HG03558 (cell line): ENCODE measurements at regions not wholly inside any gene's neighbourhood (a gene's known extent, or its start where the extent isn't known, plus 50 kb on each side); places are given as distances from the start of the nearest gene placed in this dataset.

ENCODE experiments used
- ATAC-seq: cut with Tn5 transposase; IDR thresholded peaks from one replicate; pipeline ENCODE4 v1.9.1; 2021; ENCODE audit warnings: moderate number of reproducible peaks; ENCODE audit not compliant: unreplicated experiment; ENCODE audit errors: extremely low read depth

GRCh38 chr2:22999951-23000350, 385.0 kb upstream of the KLHL29 start:
- no peak for ATAC-seq

DNA sequence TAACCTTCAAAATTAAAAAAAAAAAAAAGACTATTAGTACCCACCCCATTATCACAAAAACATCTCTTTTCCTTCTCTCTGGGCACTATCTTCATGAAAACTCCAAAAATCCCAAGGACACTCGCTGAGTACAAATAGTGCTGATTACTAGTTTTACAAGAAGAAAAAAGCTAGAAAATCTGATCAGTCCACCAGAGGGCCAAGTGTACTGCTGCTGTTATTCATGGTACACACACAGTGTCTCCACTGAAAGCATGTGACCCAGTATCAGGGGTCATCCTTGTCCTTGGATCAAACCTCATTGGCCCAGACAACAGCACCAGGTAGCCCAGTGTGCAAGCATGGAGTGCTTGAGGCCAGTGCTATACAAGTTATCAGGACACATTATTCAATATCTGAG, 382.7 kb upstream of the KLHL29 start:
- no peak for ATAC-seq

- no peak for ATAC-seq
These were observed 379.5 kb upstream of the KLHL29 start for GRCh38 chr2:23005469-23005868.

GRCh38 chr2:23007631-23008235, 377.2 kb upstream of the KLHL29 start:
- no peak for ATAC-seq

GRCh38 chr2:23008440-23008839, 376.5 kb upstream of the KLHL29 start:
- ATAC-seq: no peak

- ATAC-seq: no peak
These were observed 376.0 kb upstream of the KLHL29 start for GRCh38 chr2:23008951-23009350.

DNA sequence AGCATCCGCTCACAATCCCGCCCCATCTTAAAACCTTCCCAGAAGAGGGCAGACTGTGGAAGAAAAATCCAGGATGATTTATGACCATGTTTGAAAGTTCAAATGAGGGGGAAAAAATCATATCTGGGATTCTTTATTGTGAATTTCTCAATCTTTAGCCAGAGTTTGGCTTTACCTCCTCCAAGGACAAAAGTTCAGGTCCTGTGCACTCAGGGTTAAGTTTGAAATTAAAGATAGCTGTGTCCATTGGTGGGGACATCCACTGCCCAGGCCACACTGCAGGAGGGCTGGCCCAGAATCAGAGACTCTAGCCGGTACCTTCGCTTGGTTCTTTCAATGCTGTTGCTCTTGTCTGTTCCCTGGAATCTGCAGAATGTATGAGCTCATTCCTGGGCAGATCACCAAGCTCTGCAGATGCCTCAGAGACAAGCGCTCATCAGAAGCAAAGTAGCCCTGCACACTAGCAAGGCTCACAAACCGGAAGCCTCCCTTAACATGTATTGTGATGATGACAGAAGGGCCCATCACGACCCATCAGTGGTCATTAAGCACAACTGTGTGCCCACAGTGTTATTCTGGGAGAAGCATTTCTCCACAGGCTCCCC, 375.3 kb upstream of the KLHL29 start:
- no peak for ATAC-seq

GRCh38 chr2:23012499-23012898, 372.5 kb upstream of the KLHL29 start:
- ATAC-seq: no peak

DNA sequence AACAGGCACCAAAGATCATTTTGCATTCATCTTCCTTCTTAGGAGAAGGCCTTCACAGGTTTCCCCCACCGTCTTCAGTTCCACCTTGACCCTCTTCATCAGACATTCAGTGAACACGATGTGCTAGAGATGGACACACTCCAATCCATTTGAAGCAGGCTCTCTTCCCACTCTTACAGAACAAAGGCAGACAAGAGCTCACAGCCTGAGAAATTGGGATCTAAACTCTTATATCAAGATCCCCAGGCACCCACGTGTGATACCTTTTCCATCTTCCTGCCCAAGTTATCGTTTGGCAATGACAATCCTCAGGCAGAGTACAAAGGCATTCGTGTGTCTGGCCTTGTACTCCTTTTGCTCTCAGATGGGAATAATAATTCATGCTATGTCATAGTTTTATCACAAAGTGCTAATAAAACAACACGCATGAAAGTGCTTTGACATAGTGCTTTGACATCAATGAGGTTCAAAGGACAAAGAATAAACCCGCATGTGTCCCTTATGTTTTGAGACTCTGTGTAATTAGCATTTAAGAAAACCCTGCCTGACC, 369.3 kb upstream of the KLHL29 start:
- no peak for ATAC-seq

- ATAC-seq: no peak
These were observed 365.5 kb upstream of the KLHL29 start for GRCh38 chr2:23019476-23019875.

DNA sequence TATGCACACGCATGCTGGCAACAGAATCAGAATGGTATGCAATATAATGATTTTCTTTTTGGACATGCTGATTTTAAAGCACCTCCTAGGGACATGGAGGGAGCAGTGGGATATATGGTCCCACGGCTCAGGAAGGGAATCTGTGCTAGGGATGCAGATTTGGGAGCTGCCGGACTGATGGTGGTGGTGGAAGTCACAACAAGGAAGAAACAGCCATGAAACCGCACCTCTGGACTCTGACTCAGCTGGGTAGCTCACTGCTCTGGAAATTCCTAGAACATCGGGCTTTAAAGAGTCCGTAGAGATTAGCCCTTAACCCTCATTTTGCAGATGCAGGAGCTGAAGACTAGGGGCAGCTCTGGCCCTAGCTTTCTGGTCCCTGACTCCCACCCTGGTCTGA, 364.3 kb upstream of the KLHL29 start:
- no peak for ATAC-seq

DNA sequence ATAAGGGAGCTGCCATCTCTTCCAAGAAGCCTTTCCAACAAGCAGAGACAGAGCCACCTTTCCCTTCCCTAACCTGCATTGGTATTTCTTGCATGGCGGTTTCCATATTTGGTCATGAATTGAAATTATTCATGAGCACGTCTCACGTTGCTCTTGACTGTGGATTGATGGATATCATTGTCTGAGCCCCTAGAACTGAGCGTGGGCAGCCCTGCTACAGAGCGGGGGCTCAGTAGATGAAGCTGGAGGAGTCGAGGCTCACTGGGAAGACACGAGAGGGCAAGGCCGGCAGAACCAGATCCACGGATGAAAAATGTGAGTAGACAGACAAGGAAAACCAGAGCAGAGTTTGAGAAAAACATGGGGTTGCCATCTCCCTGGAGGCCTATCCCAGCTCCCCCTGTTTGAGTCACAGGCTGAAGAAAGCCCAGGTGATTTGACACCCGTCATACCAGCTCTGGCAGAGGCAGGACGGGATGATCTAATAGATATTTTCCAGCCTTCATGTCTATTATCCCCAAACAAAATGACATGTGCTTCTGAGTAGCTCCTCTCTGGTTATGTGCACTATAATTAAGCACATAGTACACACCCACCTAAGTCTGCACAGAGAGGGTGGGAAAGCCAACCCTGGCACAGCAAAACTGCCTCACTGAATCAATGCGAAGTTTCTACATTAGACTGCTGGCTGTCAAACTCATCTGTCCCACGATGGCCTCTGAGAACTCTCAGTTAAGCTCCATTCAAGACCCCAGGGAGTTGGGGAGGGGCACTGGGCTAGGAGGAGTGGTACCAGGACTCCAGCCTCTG, 363.5 kb upstream of the KLHL29 start:
- ATAC-seq: no peak

- ATAC-seq: no peak
These were observed 361.3 kb upstream of the KLHL29 start for GRCh38 chr2:23023722-23024121.

DNA sequence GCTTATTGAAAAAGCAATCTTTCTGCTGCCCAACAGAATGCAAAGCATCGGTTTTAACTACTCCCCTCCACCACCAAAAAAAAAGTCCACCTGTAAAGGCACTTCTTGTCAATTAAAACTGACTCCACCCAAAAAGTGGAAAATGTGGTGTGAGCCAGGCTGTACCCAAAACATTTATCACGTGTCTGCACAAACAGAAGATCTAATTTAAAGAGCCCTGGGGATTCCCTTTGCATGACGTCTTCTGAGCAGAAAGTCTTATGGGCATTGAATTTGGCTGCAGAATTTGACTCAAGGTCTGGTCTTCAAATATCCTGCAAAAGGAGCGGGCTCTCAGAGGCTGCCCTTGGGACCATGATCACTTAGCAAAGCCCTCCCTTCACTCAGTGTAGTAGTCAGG, 358.3 kb upstream of the KLHL29 start:
- no peak for ATAC-seq

- no peak for ATAC-seq
These were observed 357.6 kb upstream of the KLHL29 start for GRCh38 chr2:23027396-23027795.

- ATAC-seq: no peak
These were observed 356.9 kb upstream of the KLHL29 start for GRCh38 chr2:23028106-23028505.

DNA sequence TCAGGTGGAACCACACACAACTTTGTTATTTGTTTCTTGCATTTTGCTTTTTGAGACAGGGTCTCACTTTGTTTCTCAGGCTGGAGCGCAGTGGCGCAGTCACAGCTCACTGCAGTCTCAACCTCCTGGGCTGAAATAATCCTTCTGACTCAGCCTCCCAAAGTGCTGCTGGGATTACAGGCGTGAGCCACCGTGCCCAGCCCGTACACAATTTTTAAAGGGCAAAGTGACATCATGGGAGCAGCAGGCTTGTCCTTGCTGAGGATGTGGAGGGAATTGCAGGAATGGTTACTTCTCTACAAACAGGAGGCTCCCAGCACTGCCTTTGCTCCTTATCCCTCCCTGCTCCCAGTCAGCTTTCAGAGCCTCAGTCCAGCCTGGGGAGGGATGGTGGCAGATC, 355.9 kb upstream of the KLHL29 start:
- no peak for ATAC-seq

- ATAC-seq: no peak
These were observed 355.0 kb upstream of the KLHL29 start for GRCh38 chr2:23029951-23030350.

- no peak for ATAC-seq
These were observed 350.0 kb upstream of the KLHL29 start for GRCh38 chr2:23034996-23035395.

DNA sequence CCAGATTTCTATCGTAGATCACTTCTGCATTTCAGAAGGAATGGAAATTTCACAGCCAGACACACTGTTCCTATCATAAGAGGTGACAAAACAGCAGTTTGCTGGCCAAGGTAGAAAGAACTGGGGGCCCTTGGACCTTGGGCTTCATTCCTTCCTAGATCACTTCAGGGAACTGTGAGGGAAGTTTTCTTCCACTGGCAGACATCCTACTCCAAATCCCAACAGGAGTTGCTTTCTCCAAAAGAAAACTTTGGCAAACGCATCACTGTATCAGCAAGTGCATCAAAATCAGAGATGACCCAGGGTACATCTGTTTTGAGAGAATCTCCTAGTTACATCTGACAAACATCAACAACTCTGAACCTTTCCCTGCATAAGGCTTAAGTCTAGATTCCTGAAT, 348.4 kb upstream of the KLHL29 start:
- ATAC-seq: no peak

GRCh38 chr2:23037596-23037995, 347.4 kb upstream of the KLHL29 start:
- no peak for ATAC-seq
